GM21723 (cell line): ENCODE measurements at regions not wholly inside any gene's neighbourhood (a gene's known extent, or its start where the extent isn't known, plus 50 kb on each side); places are given as distances from the start of the nearest gene placed in this dataset.

Experiments
- ATAC-seq: cut with Tn5 transposase; IDR thresholded peaks from one replicate; pipeline ENCODE4 v1.9.1; 2021; ENCODE audit warnings: mild to moderate bottlenecking, moderate library complexity; ENCODE audit not compliant: unreplicated experiment

- no peak for ATAC-seq
Observed at GRCh38 chr15:98139337-98139736, 178.8 kb downstream of the ARRDC4 start.

DNA sequence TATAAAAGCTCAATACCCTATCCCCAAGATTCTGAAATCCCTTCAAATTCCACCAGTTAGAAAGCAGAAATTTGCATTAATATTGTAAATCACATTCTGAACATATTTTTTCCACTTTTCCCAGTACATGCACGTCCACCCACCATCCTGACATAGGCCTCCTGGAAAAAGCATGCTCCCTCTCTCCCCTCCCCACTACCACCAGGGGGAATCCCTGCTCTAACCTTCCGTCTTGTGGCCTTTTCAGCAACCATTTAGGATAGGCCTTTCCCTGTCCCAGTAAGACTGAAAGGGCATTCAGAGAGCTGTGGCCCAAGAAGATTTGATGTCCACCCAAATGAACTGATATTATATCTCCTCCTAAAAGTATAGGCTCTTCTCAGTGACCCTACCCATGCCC lies 182.1 kb downstream of the ARRDC4 start:
- ATAC-seq, result no peak

GRCh38 chr15:98143116-98143515 lies 182.6 kb downstream of the ARRDC4 start:
- no peak for ATAC-seq

GRCh38 chr15:98144388-98144787 lies 183.9 kb downstream of the ARRDC4 start:
- no peak for ATAC-seq

DNA sequence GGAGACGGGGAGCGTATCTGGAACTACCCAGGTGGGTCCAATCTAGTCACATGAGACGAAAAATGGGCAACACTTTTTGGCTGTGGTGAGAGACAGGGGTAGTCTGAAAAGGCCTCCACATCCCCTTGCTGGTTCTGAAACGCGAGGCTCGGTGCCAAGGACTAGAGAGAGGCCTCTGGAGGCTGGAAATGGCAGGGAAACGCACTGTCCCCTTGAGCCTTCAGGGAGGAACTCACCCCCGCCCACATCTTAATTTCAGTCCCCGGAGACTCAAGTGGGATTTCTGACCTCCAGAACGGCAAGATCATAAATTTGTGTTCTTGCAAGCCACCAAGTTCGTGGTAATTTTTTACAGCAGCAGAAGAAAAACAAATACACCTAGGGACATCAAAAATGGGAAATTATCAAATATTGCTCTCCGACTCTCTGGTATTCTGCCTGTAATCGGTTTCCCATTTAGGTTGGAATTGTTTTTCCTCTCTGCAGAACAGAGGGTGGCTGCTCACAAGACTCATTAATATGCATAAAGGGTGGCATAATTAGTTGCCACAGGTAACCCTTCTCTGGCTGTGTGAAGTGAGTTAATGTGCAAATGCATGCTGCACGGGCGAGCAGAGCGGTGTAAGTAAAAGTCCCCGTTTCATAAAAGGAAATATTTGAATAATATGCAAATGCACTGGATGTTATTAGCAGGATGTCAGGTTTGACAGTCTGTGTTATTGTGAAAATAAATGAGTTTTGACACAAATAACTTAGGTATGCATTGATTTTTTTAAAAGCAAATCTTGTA lies 185.7 kb downstream of the ARRDC4 start:
- no peak for ATAC-seq

GRCh38 chr15:98147415-98147814 lies 186.9 kb downstream of the ARRDC4 start:
- no peak for ATAC-seq

- ATAC-seq, result no peak
Observed at GRCh38 chr15:98150084-98150483, 189.6 kb downstream of the ARRDC4 start.

GRCh38 chr15:98150536-98150935 lies 190.0 kb downstream of the ARRDC4 start:
- ATAC-seq, result no peak

DNA sequence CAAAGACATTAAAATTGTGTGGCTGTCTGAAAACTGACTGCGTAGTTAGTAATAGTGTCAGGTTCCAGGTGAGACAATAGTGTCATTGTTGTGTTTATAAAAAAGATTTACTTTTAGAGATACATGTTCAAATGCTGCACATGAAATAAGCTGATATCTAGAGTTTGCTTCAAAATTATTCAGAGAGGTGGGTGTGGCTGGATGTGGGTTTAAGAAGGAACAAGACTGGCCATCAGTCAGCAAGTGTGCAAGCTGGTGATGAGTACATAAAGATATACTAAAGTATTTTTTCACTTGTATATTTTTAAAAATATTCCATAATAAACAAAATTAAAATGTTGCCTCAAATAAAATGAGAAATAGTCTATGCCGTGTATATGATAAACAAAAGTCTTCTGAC lies 190.6 kb downstream of the ARRDC4 start:
- no peak for ATAC-seq

DNA sequence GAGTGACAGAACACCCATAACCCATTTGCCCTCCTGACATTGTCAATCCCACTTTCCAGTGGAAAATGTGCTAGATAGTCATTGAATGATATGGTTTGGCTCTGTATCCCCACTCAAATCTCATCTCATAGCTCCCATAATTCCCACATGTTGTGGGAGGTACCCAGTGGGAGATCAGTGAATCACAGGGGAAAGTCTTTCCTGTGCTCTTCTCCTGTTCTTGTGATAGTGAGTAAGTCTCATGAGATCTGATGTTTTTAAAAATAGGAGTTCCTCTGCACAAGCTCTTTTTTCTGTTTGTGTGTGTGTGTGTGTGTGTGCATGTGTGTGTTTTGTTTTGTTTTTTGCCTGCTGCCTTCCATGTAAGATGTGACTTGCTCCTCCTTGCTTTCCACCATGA lies 191.7 kb downstream of the ARRDC4 start:
- ATAC-seq, result no peak

GRCh38 chr15:98154863-98155262 lies 194.4 kb downstream of the ARRDC4 start:
- ATAC-seq, result no peak

- ATAC-seq, result no peak
Observed at GRCh38 chr15:98155356-98155755, 194.9 kb downstream of the ARRDC4 start.

DNA sequence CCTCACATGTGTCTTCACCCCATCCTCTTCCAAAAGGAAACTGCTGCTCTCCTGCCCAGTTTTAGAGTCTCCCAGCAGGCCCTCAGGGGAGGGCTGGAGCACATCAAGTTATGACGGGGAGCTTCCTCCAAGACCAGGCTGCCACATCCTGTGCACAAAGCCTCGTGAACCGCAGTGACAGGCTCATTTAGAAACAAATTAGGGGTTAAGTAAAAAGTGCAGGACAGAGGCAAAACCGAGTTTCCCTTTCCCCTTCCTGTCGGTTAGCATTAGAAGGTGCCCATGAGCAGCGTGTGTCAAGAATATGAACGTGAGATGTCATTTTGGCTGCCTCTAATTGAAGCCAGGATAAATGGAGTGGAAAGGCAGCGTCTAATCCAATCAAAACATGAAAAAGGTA lies 199.7 kb downstream of the ARRDC4 start:
- peak; percentile 95 for ATAC-seq

DNA sequence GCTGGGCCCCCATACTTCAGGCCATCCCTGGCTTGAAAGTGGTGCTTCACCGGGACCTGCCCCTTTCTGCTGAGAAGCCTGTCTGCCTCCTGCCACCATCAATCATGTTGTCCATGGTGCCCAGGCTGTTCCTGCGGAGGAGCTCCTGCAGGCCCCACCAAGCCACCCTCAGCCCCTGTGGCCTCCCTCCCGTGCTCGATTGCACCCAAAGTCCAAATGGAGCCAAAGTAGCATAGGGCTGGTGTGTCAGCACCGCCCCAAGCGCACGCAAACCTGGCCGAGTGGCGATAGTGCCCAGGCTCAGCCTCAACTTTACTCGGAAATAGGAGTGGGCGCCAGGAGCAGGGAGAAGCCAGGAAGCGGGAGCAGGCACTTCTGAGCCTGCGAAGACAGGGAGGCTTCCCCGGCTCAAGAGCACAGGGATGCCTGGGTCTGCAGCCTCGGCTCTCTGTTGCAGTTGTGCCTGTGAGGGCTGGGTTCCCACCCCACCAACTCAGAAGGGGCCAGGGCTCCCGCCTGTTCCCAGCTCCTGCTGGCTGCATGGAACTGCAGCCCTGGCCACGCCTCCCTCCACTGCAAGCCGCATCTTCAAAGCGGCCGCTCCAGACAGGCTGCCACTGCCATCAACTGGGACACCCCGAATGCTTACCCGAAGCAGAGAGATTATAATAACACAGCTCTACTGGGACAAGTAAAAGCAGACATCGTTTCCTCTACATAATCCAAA lies 203.0 kb downstream of the ARRDC4 start:
- no peak for ATAC-seq

- ATAC-seq, result no peak
Observed at GRCh38 chr15:98164571-98164970, 204.1 kb downstream of the ARRDC4 start.

DNA sequence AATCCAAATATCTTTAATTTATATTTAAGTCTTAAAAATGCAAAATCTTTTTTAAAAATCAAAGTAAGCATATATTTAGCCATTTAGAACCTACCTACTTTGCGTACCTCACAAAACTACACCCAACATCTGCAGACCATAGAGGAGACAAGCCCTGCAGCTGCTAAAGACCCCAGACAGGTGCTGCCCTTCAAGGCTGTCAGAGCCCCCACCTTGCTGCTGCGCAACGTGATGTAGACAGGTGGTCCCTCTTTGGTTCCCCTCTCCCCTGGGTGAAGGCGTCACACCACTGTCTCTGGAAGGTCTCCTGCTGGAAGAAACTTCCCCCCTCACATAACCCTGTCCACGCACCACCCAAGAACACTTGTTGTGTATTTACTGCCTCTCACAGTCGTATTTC lies 204.5 kb downstream of the ARRDC4 start:
- ATAC-seq, result no peak

DNA sequence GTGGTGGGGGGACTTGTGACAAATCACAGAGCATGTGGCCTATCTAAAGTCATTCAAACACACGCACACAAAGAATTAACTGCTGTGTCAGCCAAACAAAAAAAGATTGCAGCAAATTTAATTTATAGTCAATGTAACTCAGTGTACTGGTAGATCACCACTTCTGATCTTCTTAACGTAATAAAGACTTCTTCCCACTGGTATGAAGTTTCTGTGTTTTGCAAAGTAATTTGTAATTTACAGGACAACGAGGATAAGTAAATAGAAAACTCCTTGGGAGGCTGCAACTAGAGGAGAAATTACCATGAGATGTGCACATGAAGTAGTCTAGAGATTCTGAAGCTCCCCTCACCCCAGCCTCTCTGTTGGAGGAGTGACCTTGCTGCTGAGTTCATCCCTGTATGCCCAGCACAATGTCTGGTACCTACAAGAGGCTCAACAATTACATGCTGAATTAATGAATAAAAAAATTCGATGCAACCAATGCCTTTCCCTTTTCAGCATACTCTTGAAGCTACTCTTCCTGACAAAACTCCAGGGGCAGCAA lies 207.3 kb downstream of the ARRDC4 start:
- no peak for ATAC-seq

GRCh38 chr15:98169551-98169950 lies 209.0 kb downstream of the ARRDC4 start:
- no peak for ATAC-seq

GRCh38 chr15:98174286-98174685 lies 213.8 kb downstream of the ARRDC4 start:
- ATAC-seq, result no peak

DNA sequence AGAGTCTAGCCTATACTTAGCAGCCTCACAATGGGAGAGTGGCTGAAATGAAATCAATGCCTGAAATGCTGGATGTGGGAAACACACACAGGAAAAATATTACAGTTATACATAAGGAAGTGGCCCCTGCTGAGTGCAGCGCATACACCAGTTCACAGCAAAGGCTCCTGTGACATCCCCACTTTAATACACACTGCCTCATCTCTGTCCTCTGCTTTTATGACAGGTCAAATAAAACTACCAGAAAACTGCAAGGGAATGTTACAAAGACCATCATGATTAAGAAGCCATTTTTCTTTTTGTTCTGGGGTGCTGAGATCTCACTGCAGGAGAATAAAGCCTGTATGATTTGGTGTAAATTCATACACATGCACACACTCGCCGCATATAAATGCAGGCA lies 214.3 kb downstream of the ARRDC4 start:
- no peak for ATAC-seq

DNA sequence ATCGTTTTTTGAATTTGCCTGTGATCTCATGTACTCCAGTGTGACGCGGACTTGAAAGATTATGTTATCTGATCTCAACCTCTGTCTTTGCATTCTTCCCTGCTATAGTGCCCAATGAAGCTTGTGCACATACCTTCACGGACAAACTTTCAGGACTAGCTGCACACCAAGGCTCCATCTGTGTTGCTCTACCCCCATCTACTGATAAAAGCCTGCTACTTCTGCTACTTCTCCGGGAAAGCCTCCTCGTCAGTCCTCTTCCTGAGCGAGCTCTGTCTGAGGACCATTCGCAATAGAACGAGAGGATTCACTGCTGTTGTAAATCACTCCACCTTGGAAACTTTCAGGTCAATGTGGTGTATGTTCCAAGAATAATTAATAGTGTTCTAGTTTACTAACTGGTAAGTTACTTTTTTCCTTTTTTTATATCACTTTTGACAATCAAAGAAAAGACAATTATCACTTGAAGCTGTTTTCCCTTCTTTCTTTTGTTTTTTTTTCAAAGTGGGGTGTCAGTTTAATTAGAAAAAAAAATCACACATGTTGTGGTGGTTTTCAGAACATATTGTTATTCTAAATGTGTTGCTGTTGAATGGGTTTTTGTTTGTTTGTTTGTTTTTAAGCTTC lies 217.6 kb downstream of the ARRDC4 start:
- ATAC-seq, result peak; percentile 92

- ATAC-seq, result no peak
Observed at GRCh38 chr15:98178861-98179260, 218.4 kb downstream of the ARRDC4 start.
